WTC11 (cell line): ENCODE measurements at regions not wholly inside any gene's neighbourhood (a gene's known extent, or its start where the extent isn't known, plus 50 kb on each side); places are given as distances from the start of the nearest gene placed in this dataset.

Experiments
- ATAC-seq: fragments of 200-7000 bp; cut with Tn5 transposase; 2 replicates; pipeline ENCODE4 v1.10.0; 2021; ENCODE audit warnings: mild to moderate bottlenecking, moderate library complexity
- CTCF ChIA-PET: fragments of 300-600 bp; sonication (Branson Sonifier 250); formaldehyde crosslinking; loops from one replicate; lab custom pipeline; 2021; ENCODE audit warnings: antibody characterized with exemption; lab: Charles Lee
- POLR2A ChIA-PET: fragments of 350-600 bp; sonication (Branson Sonifier 250); formaldehyde crosslinking; loops from one replicate; lab custom pipeline; 2021; ENCODE audit warnings: antibody characterized with exemption; lab: Charles Lee
- DNase-seq: peaks from one replicate; pipeline ENCODE4 v3.0.0; 2021; ENCODE audit warnings: low spot score
- H3K27ac Mint-ChIP-seq: 2 replicates; pipeline ENCODE4 v1.8.0; 2021; ENCODE audit warnings: mixed read lengths
- H3K27me3 Mint-ChIP-seq: 2 replicates; pipeline ENCODE4 v1.8.0; 2021; ENCODE audit warnings: low read depth, mild to moderate bottlenecking, moderate library complexity, mixed read lengths
- H3K36me3 Mint-ChIP-seq: 2 replicates; pipeline ENCODE4 v1.8.0; 2021; ENCODE audit warnings: mixed read lengths
- H3K4me1 Mint-ChIP-seq: 2 replicates; pipeline ENCODE4 v1.8.0; 2022; ENCODE audit warnings: mixed read lengths
- H3K4me3 Mint-ChIP-seq: 2 replicates; pipeline ENCODE4 v1.8.0; 2021; ENCODE audit warnings: mild to moderate bottlenecking, moderate library complexity, mixed read lengths
- H3K9me3 Mint-ChIP-seq: 2 replicates; pipeline ENCODE4 v1.8.0; 2021; ENCODE audit warnings: mixed read lengths
- ATF3 ChIP-seq: sonication (generic); formaldehyde crosslinking; conservative IDR thresholded peaks from 2 replicates; pipeline ENCODE4 v1.8.1; 2022; ENCODE audit warnings: mild to moderate bottlenecking, missing genetic modification reagents
- CTCF ChIP-seq: fragments of 200-600 bp; IDR thresholded peaks from 2 replicates; pipeline ENCODE4 v1.8.0; 2022; ENCODE audit warnings: antibody characterized with exemption
- E2F4 ChIP-seq: sonication (generic); formaldehyde crosslinking; IDR thresholded peaks from 2 replicates; pipeline ENCODE4 v1.8.1; 2022; ENCODE audit warnings: low read depth, mild to moderate bottlenecking, moderate library complexity, missing genetic modification reagents, borderline replicate concordance
- E2F5 ChIP-seq: sonication (generic); formaldehyde crosslinking; IDR thresholded peaks from 2 replicates; pipeline ENCODE4 v1.8.1; 2022; ENCODE audit warnings: mild to moderate bottlenecking, moderate library complexity, missing genetic modification reagents
- GRHL2 ChIP-seq: fragments of 250-450 bp; sonication (Bioruptor Pico); IDR thresholded peaks from 2 replicates; pipeline ENCODE4 v1.8.0; 2022; ENCODE audit warnings: mild to moderate bottlenecking, moderate library complexity; ENCODE audit not compliant: insufficient replicate concordance, severe bottlenecking
- PREB ChIP-seq: sonication (generic); formaldehyde crosslinking; IDR thresholded peaks from 2 replicates; pipeline ENCODE4 v1.8.1; 2022; ENCODE audit warnings: mild to moderate bottlenecking, missing genetic modification reagents, moderate library complexity, borderline replicate concordance
- SMAD3 ChIP-seq: sonication (generic); formaldehyde crosslinking; IDR thresholded peaks from 2 replicates; pipeline ENCODE4 v1.8.0; 2022; ENCODE audit warnings: missing genetic modification reagents, mild to moderate bottlenecking, borderline replicate concordance
- SOX15 ChIP-seq: fragments of 250-450 bp; sonication (Bioruptor Pico); IDR thresholded peaks from 2 replicates; pipeline ENCODE4 v1.9.0; 2021; ENCODE audit warnings: mild to moderate bottlenecking
- STAT6 ChIP-seq: sonication (generic); formaldehyde crosslinking; conservative IDR thresholded peaks from 2 replicates; pipeline ENCODE4 v1.8.1; 2023; ENCODE audit warnings: mild to moderate bottlenecking, low read depth, missing genetic modification reagents, moderate library complexity
- ZBTB43 ChIP-seq: sonication (generic); formaldehyde crosslinking; IDR thresholded peaks from 2 replicates; pipeline ENCODE4 v1.8.1; 2023; ENCODE audit warnings: mild to moderate bottlenecking, missing genetic modification reagents
- ZMAT4 ChIP-seq: fragments of 250-450 bp; sonication (Bioruptor Pico); IDR thresholded peaks from 2 replicates; pipeline ENCODE4 v1.9.0; 2021; ENCODE audit warnings: mild to moderate bottlenecking
- ZNF232 ChIP-seq: sonication (generic); formaldehyde crosslinking; IDR thresholded peaks from 2 replicates; pipeline ENCODE4 v1.8.0; 2022; ENCODE audit warnings: mild to moderate bottlenecking, missing genetic modification reagents
- ZNF317 ChIP-seq: sonication (generic); formaldehyde crosslinking; IDR thresholded peaks from 2 replicates; pipeline ENCODE4 v1.8.1; 2023; ENCODE audit warnings: low read depth, mild to moderate bottlenecking, moderate library complexity, missing genetic modification reagents, borderline replicate concordance
- ZNF532 ChIP-seq: fragments of 250-450 bp; sonication (Bioruptor Pico); IDR thresholded peaks from 2 replicates; pipeline ENCODE4 v1.9.0; 2021; ENCODE audit warnings: mild to moderate bottlenecking, borderline replicate concordance

- CTCF ChIA-PET = interaction anchor here (1.0 kb wide), 1 partner anchor 221 kb away, joined by 3 read pairs; no protein-coding TSS in a partner anchor
Measured at GRCh38 chr4:111633663-111634266, 511.5 kb upstream of the FAM241A start.

GRCh38 chr4:111635646-111636045, 509.6 kb upstream of the FAM241A start:
- DNase-seq (no peak), ATAC-seq (no peak)
- Mint-ChIP-seq H3K4me3 (no peak overlapping the region), H3K4me1 (peaks cover 8% of the 10 kb centered on the region), H3K27me3 (no peaks in the 10 kb centered on the region), H3K9me3 (no peaks in the 10 kb centered on the region), H3K27ac (no peak overlapping the region), H3K36me3 (no peaks in the 10 kb centered on the region)
- ChIA-PET CTCF (no interaction called here), POLR2A (no interaction called here)
- TF ChIP-seq STAT6 (CRISPR knock-in tag) (no peak), ZBTB43 (no peak), E2F4 (CRISPR knock-in tag) (no peak), E2F5 (no peak), ZNF317 (no peak), PREB (no peak), GRHL2 (CRISPR knock-in tag) (no peak), SMAD3 (no peak), CTCF (no peak)

More at GRCh38 chr4:111633663-111634266, 511.5 kb upstream of the FAM241A start:
- no peaks in the 10 kb centered on the region for H3K27me3 Mint-ChIP-seq
- ATAC-seq = no peak
- no peak for DNase-seq
- POLR2A ChIA-PET = no interaction called here
- no peaks in the 10 kb centered on the region for H3K36me3 Mint-ChIP-seq
- H3K4me1 Mint-ChIP-seq = peaks cover 3% of the 10 kb centered on the region; the same call in 1 of the 2 replicates
- H3K27ac Mint-ChIP-seq = no peak overlapping the region
- no peaks in the 10 kb centered on the region for H3K9me3 Mint-ChIP-seq
- no peak overlapping the region for H3K4me3 Mint-ChIP-seq
- TF ChIP-seq ZNF532 (CRISPR knock-in tag) = no peak
- TF ChIP-seq ZMAT4 (CRISPR knock-in tag) = no peak
- TF ChIP-seq ATF3 (CRISPR knock-in tag) = no peak
- TF ChIP-seq SOX15 (CRISPR knock-in tag) = no peak
- TF ChIP-seq ZNF232 (CRISPR knock-in tag) = no peak
